Lung (tissue), 11 donors: ENCODE measurements at regions not wholly inside any gene's neighbourhood (a gene's known extent, or its start where the extent isn't known, plus 50 kb on each side); places are given as distances from the start of the nearest gene placed in this dataset.

Experiments used
- ATAC-seq: fragments of 200-7000 bp; cut with Tn5 transposase; one replicate; pipeline ENCODE4 v1.9.1; 2020; ENCODE audit warnings: moderate number of reproducible peaks; ENCODE audit not compliant: insufficient read depth, low FRiP score
- DNase-seq, 3 donors: peaks; one replicate each; pipeline ENCODE4 v3.0.0-alpha.2; 2013 to 2017
- H3K27ac ChIP-seq, 2 donors: one replicate each; pipeline ENCODE4 v1.5.1; 2013; ENCODE audit warnings: mild to moderate bottlenecking in 2 of 2, moderate library complexity in 2 of 2, control low read depth in 1 of 2, inconsistent platforms in 1 of 2, low read depth in 1 of 2, low read length in 1 of 2
- H3K27me3 ChIP-seq, 3 donors: one replicate each; pipeline ENCODE4 v1.5.1; 2013; ENCODE audit warnings: low read length in 2 of 3; ENCODE audit not compliant: control insufficient read depth in 3 of 3, insufficient read depth in 3 of 3
- H3K36me3 ChIP-seq, 4 donors: one replicate each; pipeline ENCODE4 v1.5.1; 2013; ENCODE audit warnings: low read length in 4 of 4, mild to moderate bottlenecking in 1 of 4, moderate library complexity in 1 of 4; ENCODE audit not compliant: control insufficient read depth in 4 of 4, insufficient read depth in 4 of 4
- H3K4me1 ChIP-seq, 5 donors: one replicate each; pipeline ENCODE4 v1.5.1; 2013; ENCODE audit warnings: low read length in 5 of 5, mild to moderate bottlenecking in 2 of 5, moderate library complexity in 1 of 5; ENCODE audit not compliant: control insufficient read depth in 5 of 5, insufficient read depth in 5 of 5
- H3K4me3 ChIP-seq: one replicate; pipeline ENCODE4 v1.5.1; 2013; ENCODE audit warnings: mild to moderate bottlenecking, control low read depth, moderate library complexity
- H3K9ac ChIP-seq, 2 donors: one replicate each; pipeline ENCODE4 v1.5.1; 2013; ENCODE audit warnings: low read length in 2 of 2, control low read depth in 1 of 2; ENCODE audit not compliant: insufficient read depth in 1 of 2
- H3K9me3 ChIP-seq, 4 donors: one replicate each; pipeline ENCODE4 v1.5.1; 2013; ENCODE audit warnings: low read length in 3 of 4, mild to moderate bottlenecking in 1 of 4, moderate library complexity in 1 of 4; ENCODE audit not compliant: control insufficient read depth in 4 of 4, insufficient read depth in 3 of 4
- WGBS, 2 donors: extraction: QIAGEN DNeasy Blood & Tissue Kit; methylation state at CpG; one replicate each; pipeline ENCODE4 v1.1.7; 2013; 5-methylcytosine and 5-hydroxymethylcytosine counted together
- TF ChIP-seq, protein P1 (sequence below): IDR thresholded peaks from 2 replicates; pipeline ENCODE4 v1.5.1; 2012; ENCODE audit warnings: mild to moderate bottlenecking; ENCODE audit errors: control extremely low read depth, extremely low read depth
- donor health status: control.
- donor health status: control.
- donor health status: Bipolar disorder and iron deficiency.
- donor health status: healthy.
- donor health status: DM: yes; HTN: yes; CAD: no.

DNA sequence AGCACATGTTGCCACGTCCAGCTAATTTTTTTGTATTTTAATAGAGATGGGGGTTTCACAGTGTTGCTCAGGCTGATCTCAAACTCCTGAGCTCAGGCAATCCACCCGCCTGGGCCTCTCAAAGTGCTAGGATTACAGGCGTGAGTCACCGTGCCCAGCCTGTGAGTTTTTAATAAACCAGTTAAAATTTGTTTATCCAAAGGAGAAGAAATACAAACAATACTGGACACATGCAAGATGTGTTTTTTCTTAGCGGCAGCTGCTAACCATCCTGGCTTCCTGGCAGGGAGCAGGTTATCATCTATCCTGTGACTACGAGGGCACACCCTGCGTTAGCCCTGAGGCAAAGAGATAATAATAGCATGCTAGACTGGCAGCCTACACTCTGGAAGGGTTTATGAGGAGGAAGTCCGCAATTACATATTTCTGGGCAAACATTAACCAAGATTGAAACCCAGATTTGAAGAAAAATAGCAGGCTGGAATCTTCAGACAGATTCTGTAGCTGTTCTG, 191.4 kb downstream of the SPRY1 start:
- no peak overlapping the region for H3K4me3 ChIP-seq
- H3K9ac ChIP-seq = no peak overlapping the region
- DNase-seq (peak in 2 of 3 donors; percentile 12 to 35), ATAC-seq (peak; percentile 56)
- H3K27me3 ChIP-seq = no peaks in the 10 kb centered on the region
- TF ChIP-seq, protein P1, sequence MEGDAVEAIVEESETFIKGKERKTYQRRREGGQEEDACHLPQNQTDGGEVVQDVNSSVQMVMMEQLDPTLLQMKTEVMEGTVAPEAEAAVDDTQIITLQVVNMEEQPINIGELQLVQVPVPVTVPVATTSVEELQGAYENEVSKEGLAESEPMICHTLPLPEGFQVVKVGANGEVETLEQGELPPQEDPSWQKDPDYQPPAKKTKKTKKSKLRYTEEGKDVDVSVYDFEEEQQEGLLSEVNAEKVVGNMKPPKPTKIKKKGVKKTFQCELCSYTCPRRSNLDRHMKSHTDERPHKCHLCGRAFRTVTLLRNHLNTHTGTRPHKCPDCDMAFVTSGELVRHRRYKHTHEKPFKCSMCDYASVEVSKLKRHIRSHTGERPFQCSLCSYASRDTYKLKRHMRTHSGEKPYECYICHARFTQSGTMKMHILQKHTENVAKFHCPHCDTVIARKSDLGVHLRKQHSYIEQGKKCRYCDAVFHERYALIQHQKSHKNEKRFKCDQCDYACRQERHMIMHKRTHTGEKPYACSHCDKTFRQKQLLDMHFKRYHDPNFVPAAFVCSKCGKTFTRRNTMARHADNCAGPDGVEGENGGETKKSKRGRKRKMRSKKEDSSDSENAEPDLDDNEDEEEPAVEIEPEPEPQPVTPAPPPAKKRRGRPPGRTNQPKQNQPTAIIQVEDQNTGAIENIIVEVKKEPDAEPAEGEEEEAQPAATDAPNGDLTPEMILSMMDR = no peak
- no peaks in the 10 kb centered on the region for H3K36me3 ChIP-seq
- peaks cover 0 to 3% (median 2%) of the 10 kb centered on the region in 5 donors for H3K4me1 ChIP-seq
- peak overlapping the region in 1 of 2 donors; percentile 52 for H3K27ac ChIP-seq
- H3K9me3 ChIP-seq = no peaks in the 10 kb centered on the region
- WGBS, 2 donors = 32 to 65% methylated on average over 8 of the region's 8 CpGs

DNA sequence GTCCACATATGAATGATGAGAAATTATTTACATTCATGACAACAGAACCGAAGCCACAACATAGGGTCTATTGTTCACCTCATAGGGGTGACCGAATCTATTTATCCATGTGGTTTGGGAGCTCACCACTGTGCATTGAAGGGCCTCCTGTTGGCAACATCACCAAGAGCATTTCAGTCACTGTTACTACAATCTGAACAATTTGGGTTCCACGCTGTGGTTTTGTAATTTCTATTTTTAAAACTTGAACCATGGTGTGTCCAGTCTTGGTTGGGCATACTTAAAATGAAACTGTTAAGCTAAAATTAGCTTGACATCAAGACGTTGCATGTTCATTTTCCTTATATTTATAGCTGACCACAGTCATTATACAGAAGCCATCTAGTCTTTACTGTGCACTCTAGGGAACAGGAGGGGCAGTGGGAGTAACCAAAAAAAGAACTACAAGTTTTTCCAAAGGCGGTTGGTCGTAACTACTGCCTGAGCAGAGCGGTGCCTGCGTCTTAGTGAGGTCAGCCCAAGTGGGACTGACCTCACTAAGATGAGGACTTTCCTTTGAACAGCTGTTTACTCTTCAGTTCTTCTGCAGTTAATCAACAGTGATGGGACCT, 192.1 kb downstream of the SPRY1 start:
- ATAC-seq = no peak
- 66 to 69% methylated on average over 8 of the region's 8 CpGs for WGBS, 2 donors
- peak in 1 of 3 donors; percentile 40 for DNase-seq
- H3K4me1 ChIP-seq = peaks cover 0 to 3% (median 2%) of the 10 kb centered on the region in 5 donors
- no peaks in the 10 kb centered on the region for H3K27me3 ChIP-seq
- H3K9ac ChIP-seq = no peak overlapping the region
- peak overlapping the region; percentile 40 to 47 for H3K27ac ChIP-seq
- no peak overlapping the region for H3K4me3 ChIP-seq
- TF ChIP-seq, protein P1 = no peak
- no peaks in the 10 kb centered on the region for H3K9me3 ChIP-seq
- no peaks in the 10 kb centered on the region for H3K36me3 ChIP-seq

DNA sequence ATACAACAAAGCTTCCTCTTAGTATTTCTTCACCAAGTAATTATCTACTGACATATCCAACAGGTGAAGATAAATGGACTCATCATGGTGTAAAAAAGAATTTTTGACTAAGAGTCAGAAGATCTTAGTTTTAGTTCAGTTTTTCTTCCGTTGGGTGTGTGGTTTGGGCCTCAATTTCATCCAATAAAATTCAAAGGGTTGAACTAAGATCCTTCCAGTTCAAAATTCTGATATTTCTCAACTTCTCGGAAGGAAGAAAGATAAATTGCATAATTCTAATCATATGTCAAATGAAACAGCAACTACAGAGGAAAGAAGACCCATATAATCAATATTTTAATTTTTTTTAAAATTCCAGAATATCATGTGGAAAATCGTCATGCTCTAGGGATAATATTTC, 192.7 kb downstream of the SPRY1 start:
- TF ChIP-seq, protein P1 = no peak
- Histone ChIP-seq H3K27me3 (no peaks in the 10 kb centered on the region), H3K9ac (no peak overlapping the region), H3K4me3 (no peak overlapping the region), H3K27ac (no peak overlapping the region), H3K36me3 (no peaks in the 10 kb centered on the region), H3K4me1 (peaks cover 0 to 3% (median 2%) of the 10 kb centered on the region in 5 donors), H3K9me3 (no peaks in the 10 kb centered on the region)
- DNase-seq (no peak), ATAC-seq (no peak)
- 58 to 78% methylated on average over 3 of the region's 3 CpGs for WGBS, 2 donors
